Peyer's patch (tissue), 4 donors: ENCODE measurements at regions not wholly inside any gene's neighbourhood (a gene's known extent, or its start where the extent isn't known, plus 50 kb on each side); places are given as distances from the start of the nearest gene placed in this dataset.

ENCODE experiments used
- POLR2A ChIP-seq, 2 donors: fragments of 450-650 bp; IDR thresholded peaks; one replicate each; pipeline ENCODE4 v1.5.1; 2017; ENCODE audit warnings: antibody characterized with exemption in 2 of 2, mild to moderate bottlenecking in 2 of 2, moderate library complexity in 2 of 2
- TF ChIP-seq, protein P1 (sequence below), 6 experiments: fragments of 450-650 bp in 4 of 6; fragments of 200-600 bp in 2 of 6; sonication (generic) in 1 of 6; IDR thresholded peaks; one replicate each; pipeline ENCODE4 v1.5.1; 2017 to 2019; ENCODE audit warnings: antibody characterized with exemption in 6 of 6, mild to moderate bottlenecking in 3 of 6, moderate library complexity in 1 of 6

DNA sequence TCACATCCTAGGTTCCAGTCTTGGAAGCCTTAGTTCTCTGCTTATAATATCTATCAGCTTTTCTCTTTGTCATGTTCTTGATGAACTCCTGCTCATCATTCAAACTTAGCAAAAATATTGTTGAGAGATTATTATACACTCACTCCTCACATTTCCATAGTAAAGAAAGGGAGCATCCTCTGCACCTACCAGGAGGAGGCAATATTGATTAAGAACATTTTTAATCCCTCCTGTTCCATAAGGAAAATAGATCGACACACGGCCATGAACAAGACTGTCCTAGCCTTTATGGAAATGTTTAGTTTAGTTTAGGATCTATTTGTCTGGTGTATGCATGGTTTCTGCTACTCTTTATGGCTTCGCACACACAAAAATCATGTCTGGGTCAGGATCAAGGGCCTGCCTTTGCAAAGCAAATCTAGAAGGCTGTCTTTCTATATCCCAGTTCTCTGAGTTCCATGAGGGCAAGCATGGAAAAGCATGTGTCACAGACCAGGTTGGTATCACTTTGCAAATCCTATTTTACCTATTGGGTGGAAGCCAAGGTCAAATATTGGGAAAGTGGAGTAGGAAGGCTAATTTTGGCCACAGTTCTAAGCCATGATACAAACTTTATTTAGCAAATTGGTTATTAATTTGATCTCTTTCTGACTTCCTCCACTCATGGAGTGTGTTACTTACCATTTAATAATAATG is 164.4 kb downstream of the MDFIC start:
- TF ChIP-seq, protein P1, sequence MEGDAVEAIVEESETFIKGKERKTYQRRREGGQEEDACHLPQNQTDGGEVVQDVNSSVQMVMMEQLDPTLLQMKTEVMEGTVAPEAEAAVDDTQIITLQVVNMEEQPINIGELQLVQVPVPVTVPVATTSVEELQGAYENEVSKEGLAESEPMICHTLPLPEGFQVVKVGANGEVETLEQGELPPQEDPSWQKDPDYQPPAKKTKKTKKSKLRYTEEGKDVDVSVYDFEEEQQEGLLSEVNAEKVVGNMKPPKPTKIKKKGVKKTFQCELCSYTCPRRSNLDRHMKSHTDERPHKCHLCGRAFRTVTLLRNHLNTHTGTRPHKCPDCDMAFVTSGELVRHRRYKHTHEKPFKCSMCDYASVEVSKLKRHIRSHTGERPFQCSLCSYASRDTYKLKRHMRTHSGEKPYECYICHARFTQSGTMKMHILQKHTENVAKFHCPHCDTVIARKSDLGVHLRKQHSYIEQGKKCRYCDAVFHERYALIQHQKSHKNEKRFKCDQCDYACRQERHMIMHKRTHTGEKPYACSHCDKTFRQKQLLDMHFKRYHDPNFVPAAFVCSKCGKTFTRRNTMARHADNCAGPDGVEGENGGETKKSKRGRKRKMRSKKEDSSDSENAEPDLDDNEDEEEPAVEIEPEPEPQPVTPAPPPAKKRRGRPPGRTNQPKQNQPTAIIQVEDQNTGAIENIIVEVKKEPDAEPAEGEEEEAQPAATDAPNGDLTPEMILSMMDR (IDR thresholded peaks at IDR 0.05), result peak in 1 of 6 experiments; percentile 12
- TF ChIP-seq POLR2A (IDR thresholded peaks at IDR 0.05), result no peak
